H1 (cell line): ENCODE measurements at regions not wholly inside any gene's neighbourhood (a gene's known extent, or its start where the extent isn't known, plus 50 kb on each side); places are given as distances from the start of the nearest gene placed in this dataset.

Experiments used
- CTCF ChIA-PET: fragments of 300-600 bp; sonication (Branson Sonifier 250); formaldehyde crosslinking; loops from one replicate; lab custom pipeline; 2021; ENCODE audit not compliant: partially characterized antibody; lab: Charles Lee
- POLR2A ChIA-PET: fragments of 300-600 bp; sonication (Branson Sonifier 250); formaldehyde crosslinking; loops from one replicate; lab custom pipeline; 2021; ENCODE audit warnings: inconsistent platforms; ENCODE audit not compliant: partially characterized antibody; lab: Charles Lee
- DNase-seq, 2 experiments: peaks; one replicate each; pipeline versions ENCODE4 v3.0.0 to v3.0.0-alpha.2; 2010 to 2022; ENCODE audit warnings: low spot score in 2 of 2, low read depth in 1 of 2, mixed read lengths in 1 of 2
- FAIRE-seq: peaks from 2 replicates; lab custom pipeline; 2011; peaks lifted over from hg19 to GRCh38; lab: Jason Lieb, UNC
- H2AFZ ChIP-seq: 2 replicates; pipeline ENCODE4 v1.8.1; 2012; ENCODE audit warnings: low read length, inconsistent platforms
- H2AK5ac ChIP-seq: 2 replicates; pipeline ENCODE4 v1.6.1; 2013; ENCODE audit warnings: low read depth, low read length
- H2BK120ac ChIP-seq: replicated peaks from 2 replicates; pipeline ENCODE3; 2013; ENCODE audit warnings: low read depth, low read length, inconsistent platforms
- H2BK12ac ChIP-seq: 2 replicates; pipeline ENCODE4 v1.6.1; 2013; ENCODE audit warnings: low read depth, low read length
- H2BK15ac ChIP-seq: 2 replicates; pipeline ENCODE4 v1.6.1; 2013; ENCODE audit warnings: low read length
- H2BK20ac ChIP-seq: 2 replicates; pipeline ENCODE4 v1.6.1; 2013; ENCODE audit warnings: low read length
- H2BK5ac ChIP-seq: 2 replicates; pipeline ENCODE4 v1.6.1; 2013; ENCODE audit warnings: low read depth, low read length
- H3K14ac ChIP-seq: 2 replicates; pipeline ENCODE4 v1.6.1; 2013; ENCODE audit warnings: inconsistent platforms; ENCODE audit not compliant: insufficient read length
- H3K18ac ChIP-seq: 2 replicates; pipeline ENCODE4 v1.6.1; 2013; ENCODE audit warnings: low read length; ENCODE audit errors: extremely low read depth
- H3K23ac ChIP-seq: 2 replicates; pipeline ENCODE4 v1.6.1; 2013; ENCODE audit warnings: inconsistent platforms; ENCODE audit not compliant: insufficient read length
- H3K23me2 ChIP-seq: 2 replicates; pipeline ENCODE4 v1.6.1; 2013; ENCODE audit warnings: low read depth, low read length
- H3K27ac ChIP-seq: 2 replicates; pipeline ENCODE4 v1.6.1; 2011; ENCODE audit warnings: low read depth, low read length, inconsistent platforms
- H3K27me3 ChIP-seq, 4 experiments: replicated peaks in 1 of 4; 1 replicate in 1 of 4; 2 replicates in 3 of 4; pipeline versions ENCODE4 v1.6.1 to v1.8.1; 2011 to 2013; ENCODE audit warnings: low read length in 3 of 4, mild to moderate bottlenecking in 3 of 4, inconsistent platforms in 2 of 4, mixed read lengths in 2 of 4, moderate library complexity in 1 of 4; ENCODE audit not compliant: control insufficient read depth in 3 of 4, insufficient read depth in 3 of 4; ENCODE audit errors: extremely low read depth in 1 of 4
- H3K36me3 ChIP-seq, 4 experiments: 2 replicates each; pipeline versions ENCODE4 v1.6.1 to v1.8.1; 2011 to 2013; ENCODE audit warnings: mild to moderate bottlenecking in 4 of 4, low read length in 3 of 4, moderate library complexity in 2 of 4, control low read depth in 1 of 4, inconsistent platforms in 1 of 4; ENCODE audit not compliant: insufficient read depth in 4 of 4, control insufficient read depth in 2 of 4
- H3K4ac ChIP-seq: replicated peaks from 2 replicates; pipeline ENCODE3; 2013; ENCODE audit warnings: low read length, low read depth, mixed read lengths, inconsistent platforms; ENCODE audit not compliant: insufficient read length
- H3K4me1 ChIP-seq, 4 experiments: replicated peaks in 1 of 4; 1 replicate in 1 of 4; 2 replicates in 3 of 4; pipeline versions ENCODE4 v1.6.1 to v1.8.1; 2011 to 2013; ENCODE audit warnings: low read length in 3 of 4, inconsistent platforms in 2 of 4, mixed read lengths in 1 of 4; ENCODE audit not compliant: insufficient read depth in 4 of 4, control insufficient read depth in 3 of 4
- H3K4me2 ChIP-seq, 2 experiments: 2 replicates each; pipeline versions ENCODE4 v1.6.1 to v1.8.1; 2011 to 2013; ENCODE audit warnings: low read depth in 2 of 2, low read length in 2 of 2, control low read depth in 1 of 2, inconsistent platforms in 1 of 2, mild to moderate bottlenecking in 1 of 2; ENCODE audit not compliant: insufficient read depth in 1 of 2
- H3K4me3 ChIP-seq, 4 experiments: fragments of 200-600, 300-600 bp in 1 of 4; sonication (generic), shearing (Covaris generic), sonication (Bioruptor Twin) in 1 of 4; 2 replicates each; pipeline versions ENCODE4 v1.5.1 to v1.8.1; 2011 to 2016; ENCODE audit warnings: low read length in 4 of 4, low read depth in 3 of 4, control low read depth in 2 of 4, inconsistent platforms in 2 of 4, mild to moderate bottlenecking in 2 of 4, mixed read lengths in 1 of 4, moderate library complexity in 1 of 4; ENCODE audit not compliant: insufficient read depth in 2 of 4; ENCODE audit errors: extremely low read depth in 1 of 4
- H3K56ac ChIP-seq: replicated peaks from 2 replicates; pipeline ENCODE3; 2013; ENCODE audit warnings: low read depth, mild to moderate bottlenecking, mixed read lengths, low read length, inconsistent platforms; ENCODE audit not compliant: insufficient read length
- H3K79me1 ChIP-seq: 2 replicates; pipeline ENCODE4 v1.6.1; 2013; ENCODE audit warnings: low read depth, low read length, control low read depth
- H3K79me2 ChIP-seq, 2 experiments: 2 replicates each; pipeline versions ENCODE4 v1.6.1 to v1.8.1; 2012 to 2013; ENCODE audit warnings: low read length in 2 of 2, mild to moderate bottlenecking in 2 of 2, inconsistent platforms in 1 of 2; ENCODE audit not compliant: insufficient read depth in 2 of 2, control insufficient read depth in 1 of 2
- H3K9ac ChIP-seq, 4 experiments: replicated peaks in 1 of 4; 1 replicate in 1 of 4; 2 replicates in 3 of 4; pipeline versions ENCODE4 v1.6.1 to v1.8.1; 2011 to 2013; ENCODE audit warnings: low read depth in 3 of 4, low read length in 3 of 4, control low read depth in 2 of 4, mild to moderate bottlenecking in 2 of 4, moderate library complexity in 2 of 4, inconsistent platforms in 1 of 4; ENCODE audit errors: extremely low read depth in 1 of 4
- H3K9me3 ChIP-seq, 2 experiments: 2 replicates each; pipeline versions ENCODE4 v1.6.1 to v1.8.1; 2012 to 2013; ENCODE audit warnings: mild to moderate bottlenecking in 2 of 2, moderate library complexity in 2 of 2, control low read depth in 1 of 2, inconsistent platforms in 1 of 2, low read depth in 1 of 2, low read length in 1 of 2, mixed read lengths in 1 of 2; ENCODE audit not compliant: insufficient read depth in 2 of 2
- H4K20me1 ChIP-seq, 2 experiments: replicated peaks in 1 of 2; 2 replicates each; pipeline versions ENCODE3 to v1.8.1; 2011 to 2013; ENCODE audit warnings: inconsistent platforms in 2 of 2, low read length in 2 of 2, mild to moderate bottlenecking in 1 of 2; ENCODE audit not compliant: insufficient read depth in 2 of 2, control insufficient read depth in 1 of 2
- H4K5ac ChIP-seq: 2 replicates; pipeline ENCODE4 v1.6.1; 2013; ENCODE audit warnings: low read length, low read depth, mixed read lengths, inconsistent platforms; ENCODE audit not compliant: insufficient read length
- H4K8ac ChIP-seq: 2 replicates; pipeline ENCODE4 v1.8.0; 2013; ENCODE audit warnings: mild to moderate bottlenecking, moderate library complexity, low read length, inconsistent platforms; ENCODE audit not compliant: insufficient read depth; ENCODE audit errors: extremely low read depth
- H4K91ac ChIP-seq: replicated peaks from 2 replicates; pipeline ENCODE3; 2013; ENCODE audit warnings: low read length, mixed read lengths, inconsistent platforms; ENCODE audit not compliant: insufficient read length
- BCL11A ChIP-seq, 2 experiments: IDR thresholded peaks; one replicate each; pipeline ENCODE4 v1.6.1; 2011; ENCODE audit warnings: low read depth in 2 of 2, low read length in 2 of 2, mild to moderate bottlenecking in 2 of 2
- CBX5 ChIP-seq: fragments of 300-800, 300-1000 bp; sonication (generic); IDR thresholded peaks from 2 replicates; pipeline ENCODE4 v1.7.1; 2016; ENCODE audit warnings: antibody characterized with exemption, low read length, low read depth
- CHD1 ChIP-seq: IDR thresholded peaks from 2 replicates; pipeline ENCODE4 v1.6.1; 2012; ENCODE audit warnings: low read depth, low read length, improper control_type of control experiment
- EGR1 ChIP-seq: IDR thresholded peaks from 2 replicates; pipeline ENCODE4 v1.6.1; 2011; ENCODE audit warnings: low read depth, low read length, borderline replicate concordance
- MAX ChIP-seq: IDR thresholded peaks from 2 replicates; pipeline ENCODE4 v1.6.1; 2012; ENCODE audit warnings: inconsistent platforms
- POLR2AphosphoS5 ChIP-seq: IDR thresholded peaks from 2 replicates; pipeline ENCODE4 v1.6.1; 2011; ENCODE audit warnings: low read depth, low read length
- POU5F1 ChIP-seq: IDR thresholded peaks from 2 replicates; pipeline ENCODE4 v1.6.1; 2011; ENCODE audit warnings: low read depth, mild to moderate bottlenecking, low read length, moderate library complexity
- RBBP5 ChIP-seq: IDR thresholded peaks from 2 replicates; pipeline ENCODE4 v1.7.1; 2012; ENCODE audit warnings: low read depth, mild to moderate bottlenecking, inconsistent platforms, low read length, moderate library complexity, borderline replicate concordance
- SP1 ChIP-seq: IDR thresholded peaks from 2 replicates; pipeline ENCODE4 v1.6.1; 2011; ENCODE audit warnings: low read depth, low read length
- SUZ12 ChIP-seq: fragments of 200-600 bp; sonication (generic); IDR thresholded peaks from 2 replicates; pipeline ENCODE4 v1.6.1; 2012; ENCODE audit warnings: mild to moderate bottlenecking, inconsistent platforms, low read length, moderate library complexity, mixed read lengths
- TAF1 ChIP-seq: IDR thresholded peaks from 2 replicates; pipeline ENCODE4 v1.6.1; 2011; ENCODE audit warnings: mild to moderate bottlenecking, low read depth, low read length
- TBP ChIP-seq: IDR thresholded peaks from 2 replicates; pipeline ENCODE4 v1.6.1; 2011; ENCODE audit warnings: low read depth, low read length, improper control_type of control experiment
- USF2 ChIP-seq: IDR thresholded peaks from 2 replicates; pipeline ENCODE4 v1.6.1; 2011; ENCODE audit warnings: low read length, improper control_type of control experiment
- ZNF274 ChIP-seq: IDR thresholded peaks from 2 replicates; pipeline ENCODE4 v1.7.0; 2012; ENCODE audit warnings: low read length, borderline replicate concordance; ENCODE audit errors: extremely low read depth
- WGBS, 2 experiments: shearing (Covaris generic) in 1 of 2; methylation state at CpG; one replicate each; pipeline versions ENCODE4 v1.1.6 to v1.1.7; 2013 to 2015; ENCODE audit warnings: low lambda C conversion rate in 2 of 2, mixed read lengths in 2 of 2, inconsistent platforms in 1 of 2, low coverage in 1 of 2, missing lambda C conversion rate in 1 of 2; ENCODE audit not compliant: insufficient replicate concordance in 2 of 2, insufficient coverage in 1 of 2, insufficient read length in 1 of 2; ENCODE audit errors: extremely low coverage in 1 of 2, missing lambda C conversion rate in 1 of 2; 5-methylcytosine and 5-hydroxymethylcytosine counted together

- no peak overlapping the region for H3K23ac ChIP-seq
- 95% methylated on average over 2 of the region's 2 CpGs; no CpG with 5 or more reads in 1 of the 2 experiments for WGBS, 2 experiments
- H3K79me1 ChIP-seq: no peaks in the 10 kb centered on the region
- H3K27ac ChIP-seq: no peak overlapping the region
- H4K20me1 ChIP-seq: no peaks in the 10 kb centered on the region
- TF ChIP-seq ZNF274 (no peak), EGR1 (no peak), TBP (no peak), USF2 (no peak), BCL11A (IDR thresholded peaks at IDR 0.05; ENCODE audit: low read depth in 2 of 2, low read length in 2 of 2) (no peak), RBBP5 (no peak), SUZ12 (no peak), CHD1 (no peak), POU5F1 (no peak), SP1 (no peak), TAF1 (no peak), MAX (no peak), CBX5 (no peak), POLR2AphosphoS5 (no peak)
- FAIRE-seq (no peak), DNase-seq (no peak)
- no peak overlapping the region for H3K4me3 ChIP-seq
- ChIA-PET POLR2A (no interaction called here), CTCF (no interaction called here)
- no peaks in the 10 kb centered on the region for H3K36me3 ChIP-seq
- no peaks in the 10 kb centered on the region for H3K27me3 ChIP-seq
- H3K56ac ChIP-seq: no peak overlapping the region
- peaks cover 0 to 6% (median 2%) of the 10 kb centered on the region in 4 experiments; a peak in 3 of 7 replicates for H3K4me1 ChIP-seq
- H3K14ac ChIP-seq: no peak overlapping the region
- no peaks in the 10 kb centered on the region for H3K23me2 ChIP-seq
- H2AK5ac ChIP-seq: no peak overlapping the region
- H3K9me3 ChIP-seq: no peaks in the 10 kb centered on the region
- no peak overlapping the region for H3K18ac ChIP-seq
- H2BK120ac ChIP-seq: no peak overlapping the region
- no peaks in the 10 kb centered on the region for H3K79me2 ChIP-seq
- no peak overlapping the region for H4K91ac ChIP-seq
- no peak overlapping the region for H2AFZ ChIP-seq
- no peak overlapping the region for H3K4ac ChIP-seq
- H2BK20ac ChIP-seq: no peak overlapping the region
- H2BK12ac ChIP-seq: no peak overlapping the region
- H3K9ac ChIP-seq: no peak overlapping the region
- no peak overlapping the region for H4K5ac ChIP-seq
- H3K4me2 ChIP-seq: no peak overlapping the region
- H4K8ac ChIP-seq: no peak overlapping the region
- no peak overlapping the region for H2BK15ac ChIP-seq
- no peak overlapping the region for H2BK5ac ChIP-seq
Observed at GRCh38 chr2:150209746-150210145, 277.7 kb downstream of the RND3 start.
